GM18867 (cell line): ENCODE measurements at regions not wholly inside any gene's neighbourhood (a gene's known extent, or its start where the extent isn't known, plus 50 kb on each side); places are given as distances from the start of the nearest gene placed in this dataset.

Source experiments
- ATAC-seq: cut with Tn5 transposase; IDR thresholded peaks from one replicate; pipeline ENCODE4 v1.9.1; 2021; ENCODE audit warnings: mild to moderate bottlenecking, moderate library complexity; ENCODE audit not compliant: unreplicated experiment

DNA sequence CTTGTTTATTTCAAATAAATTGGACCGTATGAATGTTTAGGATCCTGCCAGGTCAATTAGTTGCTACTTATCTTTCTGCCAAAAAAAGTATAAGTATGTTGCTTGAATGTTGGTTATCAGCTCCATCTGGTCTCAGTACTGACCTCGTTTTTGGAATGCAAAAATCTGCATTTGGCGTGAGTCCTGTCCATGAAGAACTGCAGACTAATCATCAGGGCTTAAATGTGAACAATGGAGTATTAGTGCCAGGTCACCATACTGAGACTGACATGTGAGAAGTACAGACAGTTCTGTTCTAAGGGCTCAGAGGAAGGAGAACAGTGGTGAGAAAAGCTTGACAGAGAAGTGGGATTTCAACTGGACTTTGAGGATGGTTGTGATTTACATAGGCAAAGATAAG lies 393.1 kb upstream of the SLC14A2 start:
- ATAC-seq = no peak

DNA sequence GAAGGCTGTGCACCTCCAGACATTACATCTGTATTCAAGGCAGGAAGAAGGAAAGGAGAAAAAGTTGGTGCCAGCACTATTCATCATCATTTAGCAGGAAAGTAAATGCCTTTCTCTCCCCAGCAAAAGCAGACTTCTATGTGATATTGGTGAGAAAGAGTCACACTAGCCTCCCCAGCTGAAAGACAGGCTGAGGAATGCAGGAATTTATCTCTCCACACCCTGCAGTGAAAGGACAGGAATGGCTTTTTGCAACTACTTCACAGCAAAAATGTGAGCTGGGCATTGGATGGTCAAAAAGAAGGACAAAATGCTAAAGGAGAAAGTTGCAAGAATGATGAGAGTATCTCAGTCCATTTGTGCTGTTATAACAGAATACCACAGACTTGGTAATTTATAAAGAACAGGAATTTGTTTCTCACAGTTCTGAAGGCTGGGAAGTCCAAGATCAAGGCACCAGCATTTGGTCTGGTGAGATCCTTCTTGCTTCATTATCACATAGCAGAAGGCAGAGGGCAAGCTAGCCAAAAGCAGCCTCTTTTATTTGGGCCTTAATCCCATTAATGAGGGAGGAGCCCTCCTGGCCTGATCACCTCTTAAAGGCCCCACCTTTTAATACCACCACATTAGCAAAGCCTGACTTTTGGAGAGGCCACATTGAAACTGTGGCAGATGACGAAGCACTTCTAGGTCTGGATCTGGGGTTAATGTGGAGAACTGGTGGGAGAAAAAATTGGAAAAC lies 388.1 kb upstream of the SLC14A2 start:
- no peak for ATAC-seq

DNA sequence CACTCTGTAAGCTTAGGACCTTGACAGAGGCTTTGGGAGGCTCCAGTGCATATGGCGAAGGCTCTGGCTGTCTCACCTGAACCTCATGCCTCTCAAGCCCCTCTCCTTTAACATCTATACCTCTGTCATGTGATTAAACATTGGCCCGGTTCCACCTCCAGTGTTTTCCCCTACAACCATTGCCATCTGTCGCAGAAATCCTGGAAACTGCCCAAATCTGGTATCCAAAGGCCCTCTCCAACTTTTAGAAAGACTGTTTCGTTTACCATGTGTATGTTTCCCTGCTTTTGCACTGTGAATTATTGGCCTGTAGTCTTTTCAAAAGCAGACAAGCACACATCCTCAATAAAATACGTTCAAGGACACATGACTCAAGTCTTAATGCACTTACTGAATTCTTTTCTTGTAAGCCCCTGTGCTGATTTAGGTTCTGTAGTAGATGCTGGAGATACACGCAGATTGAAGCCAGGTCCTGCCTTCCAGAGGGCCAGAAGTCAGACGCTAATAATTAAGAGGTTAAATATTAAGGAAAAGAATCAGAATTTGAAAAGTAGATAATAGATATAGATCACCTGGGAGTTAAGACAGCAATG lies 386.4 kb upstream of the SLC14A2 start:
- no peak for ATAC-seq

DNA sequence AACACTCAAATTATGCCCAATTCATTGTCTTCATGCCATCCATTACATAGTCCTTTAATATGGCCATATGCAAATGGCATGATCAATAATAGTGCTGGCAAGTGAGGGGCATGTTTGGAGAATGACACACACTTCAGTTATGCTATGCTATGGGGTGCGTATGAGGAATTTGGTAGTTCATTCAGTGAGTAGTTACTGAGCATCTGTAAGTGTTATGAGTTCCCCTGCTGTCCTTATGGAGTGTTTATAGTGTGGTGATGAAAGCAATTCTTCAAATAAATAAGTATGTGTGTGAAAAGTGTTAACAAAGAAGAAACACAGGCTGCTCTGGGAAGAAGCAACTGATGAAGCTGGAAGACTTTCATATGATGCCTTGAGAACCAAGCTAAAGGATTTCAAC lies 383.7 kb upstream of the SLC14A2 start:
- no peak for ATAC-seq

DNA sequence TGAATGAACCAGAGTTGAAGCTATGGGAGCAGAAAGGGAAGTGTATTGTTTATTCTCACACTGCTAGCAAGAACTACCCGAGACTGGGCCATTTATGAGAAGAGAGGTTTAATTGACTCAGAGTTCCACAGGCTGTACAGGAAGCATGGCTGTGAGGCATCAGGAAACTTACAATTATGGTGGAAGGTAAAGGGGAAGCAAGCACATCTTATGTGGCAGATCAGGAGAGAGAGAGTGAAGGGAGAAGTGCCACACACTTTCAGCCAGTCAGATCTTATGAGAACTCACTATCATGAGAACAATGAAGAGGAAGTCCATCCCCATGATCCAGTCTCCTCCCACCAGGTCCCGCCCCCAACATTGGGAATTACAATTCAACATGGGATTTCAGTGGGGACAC lies 383.2 kb upstream of the SLC14A2 start:
- ATAC-seq = no peak

DNA sequence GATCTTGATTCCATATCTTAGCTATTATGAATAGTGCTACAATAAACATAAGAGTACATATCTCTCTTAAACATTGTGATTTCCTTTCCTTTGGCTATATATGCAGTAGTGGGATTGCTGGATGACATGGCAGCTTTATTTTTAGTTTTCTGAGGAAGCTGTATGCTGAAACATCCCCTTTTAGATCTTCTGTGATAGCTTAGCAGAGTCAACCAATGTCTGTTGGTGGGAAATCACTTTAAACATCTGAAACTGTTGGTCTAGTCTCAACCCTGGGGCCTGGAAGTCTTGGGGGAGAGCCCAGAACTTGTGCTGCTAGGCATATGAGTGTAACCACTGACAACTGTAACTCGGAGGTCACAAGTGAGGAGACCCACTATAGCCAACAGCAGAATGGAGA lies 378.6 kb upstream of the SLC14A2 start:
- no peak for ATAC-seq

DNA sequence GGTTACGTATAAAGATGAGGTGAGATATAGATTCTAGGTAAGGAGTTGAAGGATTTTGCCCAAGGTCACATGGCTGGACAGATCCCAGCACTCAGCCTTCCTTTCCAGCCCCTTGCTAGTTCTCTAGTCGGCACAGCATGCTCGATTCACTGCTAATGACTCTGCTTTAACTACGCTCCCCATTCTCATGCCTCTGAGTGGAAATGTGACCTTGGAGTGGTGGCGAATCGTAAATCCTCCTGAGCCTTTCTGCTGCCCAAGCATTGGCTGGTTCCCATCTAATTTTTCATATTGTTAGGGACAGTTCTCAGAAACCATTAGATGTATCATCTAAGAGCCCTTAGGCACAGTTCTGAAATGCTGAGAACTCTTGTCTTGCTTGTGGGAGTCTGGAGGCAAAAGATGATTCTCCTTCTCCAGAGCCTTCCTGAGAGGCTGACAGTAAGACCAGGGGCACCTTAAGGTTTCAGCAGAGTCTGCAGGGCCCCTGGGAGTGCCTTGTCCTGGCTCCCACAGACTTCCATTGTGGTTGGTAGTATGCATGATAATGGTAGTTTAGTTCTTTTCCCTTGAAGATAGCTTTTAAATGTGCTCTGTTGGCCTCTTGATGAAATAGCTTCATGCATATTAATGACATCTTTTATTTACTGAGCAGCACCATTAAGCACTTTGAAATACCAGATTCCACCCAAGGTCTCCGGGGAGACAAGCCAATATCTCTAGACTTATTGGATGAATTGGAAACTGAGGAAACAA lies 377.8 kb upstream of the SLC14A2 start:
- no peak for ATAC-seq

DNA sequence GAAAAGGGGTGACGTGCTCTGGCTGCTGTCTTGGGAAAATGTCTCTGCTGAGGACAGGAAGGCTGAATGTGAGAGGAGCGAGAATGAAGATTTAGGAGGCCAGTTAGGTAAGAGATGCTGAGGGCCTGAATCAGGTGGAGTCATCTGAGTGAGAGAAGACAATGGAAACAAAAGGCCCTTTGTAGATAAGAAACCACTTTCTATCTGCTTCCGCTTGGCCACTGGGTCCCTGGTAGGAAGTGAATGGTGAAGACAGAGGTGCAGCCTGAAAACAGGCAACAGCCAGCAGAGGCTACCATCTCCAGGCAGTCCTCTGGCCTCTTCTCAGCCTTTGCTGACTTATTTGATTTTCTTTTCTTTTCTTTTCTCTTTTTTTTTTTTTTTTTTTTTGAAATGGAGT lies 374.0 kb upstream of the SLC14A2 start:
- ATAC-seq = no peak

DNA sequence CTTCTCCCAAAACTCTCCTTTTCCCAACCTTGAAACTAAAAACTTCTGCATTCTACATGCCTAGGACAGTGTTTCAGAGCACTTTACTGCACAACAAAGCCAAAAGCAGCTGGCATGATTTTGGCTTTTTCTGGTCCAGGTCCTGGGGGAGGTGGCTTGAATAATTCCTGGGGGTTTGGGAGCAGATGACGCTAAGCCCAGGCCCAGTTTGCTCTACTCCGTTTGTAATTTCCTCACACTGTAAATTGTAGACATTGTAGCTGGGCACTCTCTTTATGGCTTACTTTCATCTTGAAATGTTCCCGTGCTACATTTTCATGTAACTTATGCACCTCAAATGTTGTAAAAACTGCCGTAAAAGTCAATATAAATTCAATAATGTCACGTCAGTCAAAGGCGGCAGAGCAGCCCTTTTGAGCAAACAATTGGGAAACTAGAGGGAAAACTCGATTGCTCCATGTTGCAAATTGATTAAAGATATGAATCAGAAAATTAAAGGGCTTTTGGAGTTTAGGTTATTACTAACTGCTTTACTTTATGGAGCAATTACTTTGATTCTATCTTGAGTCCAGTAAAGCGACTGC lies 373.2 kb upstream of the SLC14A2 start:
- ATAC-seq = no peak

DNA sequence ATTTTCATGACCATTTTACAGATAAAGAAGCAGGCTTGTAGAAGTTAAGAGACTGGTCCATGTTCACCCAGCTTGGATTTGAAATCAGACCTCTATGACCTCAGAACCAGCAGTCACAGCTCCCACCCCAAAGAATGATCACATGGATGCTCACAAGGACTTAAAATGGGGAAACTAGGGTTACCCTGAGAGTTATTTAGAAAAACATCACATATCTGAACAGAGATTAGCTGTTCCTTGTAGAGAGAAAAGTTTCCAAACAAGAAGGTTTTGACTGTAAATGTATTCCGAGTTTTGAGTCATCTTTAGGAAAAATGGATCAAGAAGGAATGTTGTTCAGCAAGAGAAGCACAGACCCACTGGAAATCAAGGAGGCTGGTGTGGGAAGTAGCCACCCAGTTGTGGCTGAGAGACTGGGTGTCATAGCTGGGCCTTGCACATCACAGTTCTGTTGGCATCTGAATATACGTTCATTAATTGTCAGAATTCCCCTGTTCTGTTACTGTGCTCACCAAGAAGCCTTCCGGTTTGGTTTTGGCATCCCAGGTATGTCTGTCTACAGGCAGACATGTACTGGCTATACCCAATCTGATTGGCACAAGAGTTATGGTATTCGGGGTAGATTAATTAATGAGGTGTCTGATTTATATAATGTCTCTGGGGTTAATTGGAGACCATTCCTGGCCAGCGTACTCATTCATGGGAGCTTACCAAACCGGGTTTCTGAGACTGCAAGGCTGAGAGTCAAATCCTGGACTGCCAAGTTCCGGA lies 371.8 kb upstream of the SLC14A2 start:
- no peak for ATAC-seq

DNA sequence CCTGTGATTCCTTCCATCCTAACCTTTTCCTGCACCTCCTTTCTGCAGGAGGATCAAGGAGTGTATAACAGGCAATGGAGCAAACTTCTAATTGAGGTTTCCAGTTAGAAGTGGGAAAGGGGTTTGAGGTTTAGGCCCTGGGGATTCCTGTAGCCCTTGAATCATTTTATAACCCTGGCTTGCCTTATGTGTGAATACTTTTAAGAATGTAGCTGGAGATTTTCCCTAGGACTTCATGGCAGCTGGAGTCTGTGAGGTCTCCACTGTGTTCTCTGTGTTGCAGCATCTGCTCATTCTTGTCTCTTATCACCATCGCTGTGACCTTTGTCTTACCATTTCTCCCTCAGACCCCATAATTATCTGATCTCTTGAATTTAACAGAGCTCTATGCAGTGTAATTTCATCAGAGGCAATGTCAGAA lies 370.2 kb upstream of the SLC14A2 start:
- ATAC-seq = no peak

DNA sequence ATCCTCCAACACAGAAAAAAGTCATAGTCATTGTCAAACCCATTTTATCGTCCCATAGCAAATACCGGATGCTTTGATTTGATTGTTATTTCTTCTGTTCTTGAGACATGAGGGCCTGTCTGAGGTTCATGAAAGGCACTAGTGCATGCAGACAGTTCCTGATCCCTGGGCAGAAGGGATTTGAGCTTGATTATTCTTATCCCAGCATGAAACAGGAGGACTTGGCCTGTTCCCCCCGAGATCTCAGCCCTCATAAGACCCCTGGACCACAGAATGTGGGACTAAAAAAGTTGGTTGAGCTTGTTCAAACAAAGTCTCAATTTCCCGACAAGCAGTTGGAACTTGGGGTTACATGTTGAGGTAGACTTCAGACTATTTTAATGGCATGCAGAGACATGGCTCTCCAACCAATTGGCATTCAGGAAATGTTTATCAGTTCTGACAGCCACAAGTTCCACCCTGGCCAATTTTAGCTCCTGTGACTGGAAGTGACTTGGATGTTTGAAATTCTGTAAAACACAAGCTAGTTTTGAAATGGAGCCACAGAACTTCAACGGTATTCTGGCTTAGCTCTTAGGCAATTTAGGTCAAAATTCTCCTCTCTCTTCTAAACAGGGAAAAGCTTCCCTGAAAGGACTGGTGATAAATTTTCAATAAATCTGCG lies 366.9 kb upstream of the SLC14A2 start:
- ATAC-seq = no peak

DNA sequence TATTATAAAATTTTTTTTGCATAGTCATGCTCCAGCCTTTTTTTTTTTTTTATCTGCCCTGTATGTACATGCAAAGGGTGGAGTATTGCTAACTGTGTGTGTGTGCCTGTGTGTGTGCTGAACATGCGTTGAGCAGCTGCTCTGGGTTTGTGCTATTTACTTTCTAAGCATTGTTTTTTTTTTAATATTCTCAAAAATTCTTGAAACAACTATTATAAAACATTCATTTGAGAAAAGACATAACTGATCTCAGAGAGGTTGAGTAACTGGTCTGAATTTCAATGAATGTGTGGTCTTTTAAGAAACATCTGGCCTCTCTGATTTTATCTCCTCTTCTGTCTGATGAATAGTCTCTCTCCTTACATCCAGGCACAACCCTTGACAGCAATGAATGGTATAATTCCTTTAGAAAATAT lies 366.0 kb upstream of the SLC14A2 start:
- ATAC-seq = no peak

DNA sequence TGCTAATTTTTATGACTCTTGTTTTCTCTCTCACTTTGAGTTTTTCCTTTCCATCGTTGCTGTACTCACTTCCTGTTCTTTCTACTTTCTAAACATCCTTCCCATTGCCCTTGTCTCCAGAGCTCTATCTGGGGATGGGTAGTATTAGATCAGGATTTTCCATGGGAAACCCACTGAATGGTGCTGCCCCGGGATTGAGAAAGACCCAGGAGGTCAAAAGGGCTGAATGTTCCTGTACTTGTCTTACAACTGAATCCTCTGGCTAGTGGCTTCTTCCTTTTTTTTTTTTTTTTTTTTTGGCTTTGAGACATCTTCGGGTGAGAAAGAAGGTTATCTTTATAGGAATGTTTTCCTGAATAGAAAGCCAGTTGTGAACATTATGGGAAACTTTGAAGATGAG lies 364.8 kb upstream of the SLC14A2 start:
- ATAC-seq = no peak

DNA sequence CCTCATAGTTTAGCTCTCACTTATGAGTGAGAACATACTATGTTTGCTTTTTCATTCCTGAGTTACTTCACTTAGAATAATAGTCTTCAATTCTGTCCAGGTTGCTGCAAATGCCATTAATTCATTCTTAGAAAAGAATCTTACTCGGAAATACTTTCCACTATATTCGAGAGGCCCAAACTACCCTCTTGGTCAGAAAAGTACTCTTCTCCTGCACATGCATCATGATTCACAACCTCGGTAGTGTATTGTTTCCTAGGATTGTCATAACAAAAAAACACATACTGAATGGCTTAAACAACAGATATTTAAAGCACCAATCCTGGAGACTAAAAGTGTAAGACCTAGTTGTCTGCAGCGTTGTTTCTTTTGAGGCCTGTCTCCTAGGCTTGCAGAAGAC lies 364.0 kb upstream of the SLC14A2 start:
- no peak for ATAC-seq

DNA sequence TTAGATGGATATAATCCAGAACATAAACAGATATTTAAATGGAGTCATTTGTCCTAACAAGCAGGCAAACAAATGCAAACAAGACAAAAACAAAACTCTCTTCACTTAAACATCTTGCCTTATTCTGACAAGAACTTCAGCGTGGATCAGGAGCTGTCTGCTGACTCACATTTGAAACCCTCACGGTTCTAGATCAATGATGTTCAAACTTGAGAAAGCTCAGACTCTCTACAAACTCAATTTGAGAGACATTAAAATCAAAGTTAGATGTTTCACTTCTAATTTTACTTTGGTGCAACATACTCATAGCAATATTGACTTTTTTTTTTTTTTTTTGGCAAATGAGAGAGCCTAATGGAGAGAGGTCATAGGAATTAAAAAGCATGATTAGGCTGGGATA lies 362.8 kb upstream of the SLC14A2 start:
- ATAC-seq = no peak

DNA sequence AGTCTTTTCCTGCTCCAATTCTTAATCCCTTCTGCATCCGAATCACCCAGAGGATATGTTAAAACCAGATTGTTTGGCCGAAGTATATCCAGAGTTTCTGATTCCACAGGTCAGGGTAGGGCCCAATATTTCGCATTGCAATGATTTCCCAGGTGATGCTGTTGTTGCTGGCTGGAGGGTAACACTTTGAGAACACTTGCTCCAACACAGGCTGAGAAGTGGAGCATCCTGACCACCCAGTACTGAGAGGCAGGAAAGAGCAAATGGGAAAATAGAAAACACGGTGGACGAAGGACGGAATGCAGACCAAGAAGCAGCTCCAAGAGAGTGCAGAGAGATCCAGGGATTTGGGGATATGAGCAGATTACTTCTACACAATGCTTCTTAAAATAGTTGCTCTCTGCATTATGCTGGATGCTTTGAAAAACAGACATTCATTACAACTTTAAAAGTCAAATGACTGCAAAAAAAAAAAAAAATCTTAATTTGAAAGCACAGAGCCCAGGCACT lies 362.2 kb upstream of the SLC14A2 start:
- ATAC-seq = no peak

DNA sequence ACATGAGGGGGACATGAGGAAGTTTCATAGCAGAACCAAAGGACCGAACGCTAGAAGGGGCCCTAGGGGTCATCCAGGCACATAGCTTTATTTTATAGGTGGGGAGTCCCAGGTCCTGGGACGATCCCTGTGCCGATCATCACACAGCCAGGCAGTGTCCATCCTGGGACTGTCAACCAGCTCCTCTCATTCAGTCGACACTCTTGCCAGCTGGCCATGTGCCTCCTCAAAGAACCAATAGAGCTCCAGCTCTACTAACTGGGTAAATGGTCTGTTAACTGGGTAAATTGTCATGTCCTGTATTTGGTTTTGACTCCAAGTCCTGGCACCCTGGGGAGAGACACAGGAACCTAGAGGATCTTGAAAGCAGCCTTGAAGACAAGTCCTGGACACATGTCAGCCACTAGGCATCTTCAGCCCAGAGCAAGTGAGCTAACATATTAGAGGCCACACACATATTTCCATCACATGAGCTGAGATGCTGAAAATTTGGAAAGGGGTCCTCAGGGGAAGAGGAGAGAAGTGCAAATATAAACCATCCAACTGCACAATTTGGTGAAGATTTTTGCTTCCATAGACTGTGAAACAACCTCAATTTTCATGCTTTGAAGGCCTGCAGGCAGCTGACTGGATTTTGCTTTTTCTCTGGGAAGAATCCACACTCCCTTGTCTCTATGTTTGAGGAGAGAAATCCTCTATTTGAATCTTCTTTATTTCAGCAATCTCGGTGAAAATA lies 361.1 kb upstream of the SLC14A2 start:
- ATAC-seq = no peak

DNA sequence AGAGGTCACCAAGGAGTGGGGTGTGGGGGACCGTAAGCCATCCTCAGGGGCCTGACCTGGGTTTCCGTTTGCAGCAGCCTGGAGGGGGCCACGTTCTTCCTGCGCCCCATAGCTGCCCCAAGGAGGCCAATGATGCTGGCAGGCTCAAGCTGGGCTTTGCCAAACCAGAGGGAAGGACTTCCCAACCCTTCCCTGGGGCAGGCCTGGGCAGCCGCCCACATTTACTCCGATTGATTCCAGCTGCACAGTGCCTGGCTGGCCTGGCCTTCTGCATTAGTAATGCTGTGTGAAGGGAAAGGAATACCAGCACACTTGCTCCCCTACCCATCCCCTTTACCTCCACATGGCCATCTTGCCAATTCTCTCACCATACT lies 360.6 kb upstream of the SLC14A2 start:
- ATAC-seq = no peak
